Bronchial epithelial cell (primary cell): ENCODE measurements at regions not wholly inside any gene's neighbourhood (a gene's known extent, or its start where the extent isn't known, plus 50 kb on each side); places are given as distances from the start of the nearest gene placed in this dataset.

Experiments used
- DNase-seq: peaks from one replicate; pipeline ENCODE4 v3.0.0-alpha.2; 2010; ENCODE audit warnings: low read depth
- FAIRE-seq: peaks from 2 replicates; lab custom pipeline; 2011; peaks lifted over from hg19 to GRCh38; lab: Jason Lieb, UNC
- H3K27me3 ChIP-seq: 2 replicates; pipeline ENCODE4 v1.5.1; 2011; ENCODE audit warnings: low read length; ENCODE audit not compliant: control insufficient read depth, insufficient read depth
- H3K36me3 ChIP-seq: 2 replicates; pipeline ENCODE4 v1.5.1; 2011; ENCODE audit warnings: low read length; ENCODE audit not compliant: control insufficient read depth, insufficient read depth
- H3K4me3 ChIP-seq: 2 replicates; pipeline ENCODE4 v1.5.1; 2011; ENCODE audit warnings: mild to moderate bottlenecking, low read depth, low read length, control low read depth
- CTCF ChIP-seq: IDR thresholded peaks from 2 replicates; pipeline ENCODE4 v1.5.1; 2011; ENCODE audit warnings: mild to moderate bottlenecking, moderate library complexity, low read length, control low read depth, inconsistent platforms; ENCODE audit not compliant: insufficient read depth, severe bottlenecking

DNA sequence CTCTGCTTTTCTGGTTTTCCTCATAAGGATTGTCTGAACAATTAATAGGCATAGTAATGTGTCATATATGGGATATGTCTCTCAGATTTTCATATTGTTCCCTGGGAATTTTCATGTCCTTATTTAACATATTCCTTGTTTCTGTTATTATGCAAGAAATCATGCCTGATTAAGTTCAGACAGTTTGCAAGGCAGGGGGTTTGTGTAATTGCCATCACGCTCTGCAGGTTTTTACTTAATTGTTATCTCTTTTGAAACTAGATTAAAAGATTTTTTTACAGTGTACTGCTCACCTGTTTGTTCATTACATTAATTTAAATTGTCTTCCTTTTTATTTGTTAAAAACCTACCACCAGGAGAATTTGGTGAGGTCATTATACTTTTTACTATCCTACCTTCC lies 1253.2 kb upstream of the PRR20A start:
- FAIRE-seq (no peak), DNase-seq (no peak)
- Histone ChIP-seq H3K36me3 (no peaks in the 10 kb centered on the region), H3K27me3 (no peaks in the 10 kb centered on the region), H3K4me3 (no peak overlapping the region)
- no peak for TF ChIP-seq CTCF

DNA sequence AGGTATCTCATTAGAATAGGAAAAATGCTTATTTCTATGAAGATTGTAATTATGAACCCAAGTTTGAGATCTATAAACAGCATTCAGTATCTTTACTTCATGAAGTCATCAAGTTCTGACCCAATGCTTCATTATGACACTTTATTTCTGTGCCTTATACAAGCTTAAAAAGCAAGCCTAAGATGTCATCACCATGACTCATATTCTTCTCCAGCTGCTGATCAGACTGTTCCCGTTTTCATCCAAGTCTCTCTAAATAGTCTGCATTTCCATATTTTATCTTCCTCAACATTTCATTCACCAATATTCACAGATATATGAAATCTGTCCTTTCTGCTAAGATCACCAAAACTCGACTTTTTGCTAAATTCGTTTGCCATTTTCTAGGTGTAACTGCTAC lies 1247.2 kb upstream of the PRR20A start:
- Histone ChIP-seq H3K36me3 (no peaks in the 10 kb centered on the region), H3K27me3 (no peaks in the 10 kb centered on the region), H3K4me3 (no peak overlapping the region)
- FAIRE-seq, result no peak
- DNase-seq, result peak; percentile 0
- TF ChIP-seq CTCF, result no peak

GRCh38 chr13:55937180-55937579 lies 1203.5 kb upstream of the PRR20A start:
- FAIRE-seq (no peak), DNase-seq (no peak)
- Histone ChIP-seq H3K4me3 (no peak overlapping the region), H3K36me3 (no peaks in the 10 kb centered on the region), H3K27me3 (no peaks in the 10 kb centered on the region)
- no peak for TF ChIP-seq CTCF

DNA sequence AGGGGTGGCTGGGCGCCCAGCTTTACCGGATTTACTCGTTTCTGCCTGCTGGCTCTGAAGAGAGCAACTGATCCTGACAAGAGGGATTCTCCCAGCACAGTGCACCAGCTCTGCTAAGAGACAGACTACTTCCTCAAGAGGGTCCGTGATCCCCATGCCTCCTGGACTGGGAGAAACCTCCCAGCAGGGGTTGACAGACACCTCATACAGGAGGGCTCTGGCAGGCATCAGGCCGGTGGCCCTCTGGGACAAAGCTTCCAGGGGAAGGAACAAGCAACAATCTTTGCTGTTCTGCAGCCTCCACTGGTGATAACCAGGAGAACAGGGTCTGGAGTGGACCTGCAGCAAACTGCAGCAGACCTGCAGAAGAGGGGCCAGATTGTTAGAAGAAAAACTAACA lies 1192.5 kb upstream of the PRR20A start:
- no peak for DNase-seq
- H3K27me3 ChIP-seq, result no peaks in the 10 kb centered on the region
- no peak overlapping the region for H3K4me3 ChIP-seq
- no peaks in the 10 kb centered on the region for H3K36me3 ChIP-seq
- TF ChIP-seq CTCF, result no peak
- no peak for FAIRE-seq

DNA sequence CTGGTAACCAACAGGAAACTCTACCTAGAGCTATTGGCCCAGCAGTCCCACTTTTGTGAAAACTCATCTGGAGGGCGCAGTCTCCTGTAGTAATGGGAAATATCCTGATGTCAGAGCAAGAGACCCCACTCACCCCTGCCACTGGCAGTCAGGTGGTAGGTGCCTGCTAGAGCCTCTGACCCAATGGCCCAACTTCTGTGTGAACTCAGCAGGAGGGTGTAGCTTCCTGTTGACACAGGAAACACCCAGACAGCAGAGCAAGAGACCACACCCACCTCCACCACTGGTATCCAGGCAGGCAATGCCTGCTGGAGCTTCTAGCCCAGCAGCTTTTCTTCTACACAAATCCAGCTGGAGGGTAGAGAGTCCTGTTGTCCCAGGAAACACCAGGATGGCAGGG lies 1176.8 kb upstream of the PRR20A start:
- DNase-seq (no peak), FAIRE-seq (no peak)
- TF ChIP-seq CTCF, result no peak
- H3K4me3 ChIP-seq, result no peak overlapping the region
- H3K27me3 ChIP-seq, result no peaks in the 10 kb centered on the region
- no peaks in the 10 kb centered on the region for H3K36me3 ChIP-seq

GRCh38 chr13:55967055-55967454 lies 1173.7 kb upstream of the PRR20A start:
- Histone ChIP-seq H3K27me3 (no peaks in the 10 kb centered on the region), H3K36me3 (no peaks in the 10 kb centered on the region), H3K4me3 (no peak overlapping the region)
- TF ChIP-seq CTCF, result no peak
- DNase-seq, result no peak
- FAIRE-seq, result no peak
